ENCODE measurements at regions not wholly inside any gene's neighbourhood (a gene's known extent, or its start where the extent isn't known, plus 50 kb on each side); places are given as distances from the start of the nearest gene placed in this dataset.

DNA sequence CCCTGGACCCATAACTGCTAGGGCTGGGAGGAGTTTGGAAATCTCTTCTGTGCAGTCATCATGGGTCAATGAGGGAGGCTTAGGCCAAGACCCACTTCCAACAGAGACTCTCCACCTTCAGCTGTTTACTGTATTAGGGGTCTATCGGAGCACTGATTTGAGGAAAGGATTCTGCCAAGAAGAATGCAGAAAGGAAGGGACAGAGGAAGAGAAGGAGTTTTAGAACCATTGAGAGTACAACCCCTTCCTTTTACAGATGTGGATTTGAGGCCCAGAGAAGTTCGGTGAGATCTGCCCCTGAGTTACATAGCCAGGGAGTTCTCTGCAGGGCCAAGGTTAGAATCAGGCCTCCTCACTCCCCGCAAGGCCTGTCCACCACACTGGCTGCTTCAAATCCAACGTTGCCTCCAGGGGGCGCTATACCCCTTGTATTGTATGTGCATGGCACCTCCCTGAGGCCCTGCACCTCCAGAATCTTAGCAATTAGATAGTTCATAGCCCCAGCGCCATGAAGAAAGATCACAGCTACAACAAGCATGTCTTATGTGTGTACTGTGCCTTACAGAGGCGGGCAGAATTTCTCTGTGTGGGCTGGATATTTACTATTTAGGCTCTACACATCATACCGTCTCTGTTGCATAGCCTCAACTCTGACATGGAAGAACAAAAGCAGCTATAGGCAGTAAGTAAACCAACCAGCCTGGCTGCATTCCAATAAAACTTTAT is 246.8 kb downstream of the SKIDA1 start:
- TF ChIP-seq YY1 (IDR thresholded peaks at IDR 0.05; ENCODE audit: insufficient read depth, insufficient read length) = no peak
- TF ChIP-seq SUZ12 (IDR thresholded peaks at IDR 0.05; ENCODE audit: extremely low read depth, insufficient read depth, insufficient read length) = no peak
- no peak for TF ChIP-seq ZNF274 (IDR thresholded peaks at IDR 0.05; ENCODE audit: low read depth, low read length)

All from NT2/D1 (cell line).